ENCODE measurements at regions not wholly inside any gene's neighbourhood (a gene's known extent, or its start where the extent isn't known, plus 50 kb on each side); places are given as distances from the start of the nearest gene placed in this dataset.

- TF ChIP-seq PRDM2 (tag by site-specific recombination; IDR thresholded peaks at IDR 0.05; ENCODE audit: borderline replicate concordance) (no peak), ZBTB1 (tag by site-specific recombination; IDR thresholded peaks at IDR 0.05) (no peak), ZNF302 (tag by site-specific recombination; IDR thresholded peaks at IDR 0.05; ENCODE audit: low read depth) (no peak), ZFP41 (tag by site-specific recombination; IDR thresholded peaks at IDR 0.05; ENCODE audit: borderline replicate concordance) (no peak), REPIN1 (tag by site-specific recombination; IDR thresholded peaks at IDR 0.05; ENCODE audit: low read depth) (no peak), ZBTB21 (tag by site-specific recombination; IDR thresholded peaks at IDR 0.05) (no peak), ZNF335 (tag by site-specific recombination; conservative IDR thresholded peaks at IDR 0.05) (no peak), ZNF280D (tag by site-specific recombination; IDR thresholded peaks at IDR 0.05) (no peak)
Measured at GRCh38 chr20:60212695-60213094, 254.5 kb downstream of the CDH26 start (continued).

- H3K27ac ChIP-seq (ENCODE audit: extremely low read depth, low read depth, low read length) = no peak overlapping the region
- no peaks in the 10 kb centered on the region for H3K9me3 ChIP-seq (ENCODE audit: control insufficient read depth, insufficient read depth, low read depth, low read length)
- POLR2A ChIA-PET = no interaction called here
- TF ChIP-seq ZBTB8A (tag by site-specific recombination; IDR thresholded peaks at IDR 0.05) (no peak), ZNF362 (tag by site-specific recombination; IDR thresholded peaks at IDR 0.05) (no peak), ZNF211 (tag by site-specific recombination; IDR thresholded peaks at IDR 0.05; ENCODE audit: low read depth) (no peak), ZNF274 (IDR thresholded peaks at IDR 0.05; ENCODE audit: low read length) (no peak), ZNF274 (tag by site-specific recombination; IDR thresholded peaks at IDR 0.05; ENCODE audit: borderline replicate concordance) (no peak), SCRT2 (tag by site-specific recombination; IDR thresholded peaks at IDR 0.05) (peak; percentile 70), ZBTB26 (tag by site-specific recombination; optimal IDR thresholded peaks at IDR 0.05) (no peak)
- CTCF ChIA-PET = interaction anchor here (0.6 to 4.5 kb wide), 6 partner anchors 36 to 176 kb away, joined by 3 to 27 read pairs (median 3); no protein-coding TSS in a partner anchor
- no peak overlapping the region for H3K4me3 ChIP-seq (ENCODE audit: low read depth, low read length)
- no peaks in the 10 kb centered on the region for H3K4me1 ChIP-seq (ENCODE audit: control insufficient read depth, insufficient read depth, low read length)
- H3K36me3 ChIP-seq (ENCODE audit: control insufficient read depth in 2 of 2, insufficient read depth in 1 of 2, low read length in 2 of 2) = no peaks in the 10 kb centered on the region
Measured at GRCh38 chr20:60213126-60213893, 255.1 kb downstream of the CDH26 start.

All from HEK293 (cell line).